Endodermal cell (in vitro differentiated cells): ENCODE measurements at regions not wholly inside any gene's neighbourhood (a gene's known extent, or its start where the extent isn't known, plus 50 kb on each side); places are given as distances from the start of the nearest gene placed in this dataset.

Experiments used
- DNase-seq: peaks from one replicate; pipeline ENCODE4 v3.0.0-alpha.2; 2017
- H3K27ac ChIP-seq: 2 replicates; pipeline ENCODE4 v1.5.1; 2013; ENCODE audit warnings: mild to moderate bottlenecking, low read depth, low read length, moderate library complexity
- H3K27me3 ChIP-seq: 2 replicates; pipeline ENCODE4 v1.6.1; 2013; ENCODE audit warnings: mild to moderate bottlenecking, low read length, moderate library complexity; ENCODE audit not compliant: insufficient read depth, control insufficient read depth, poor library complexity, severe bottlenecking
- H3K36me3 ChIP-seq: 2 replicates; pipeline ENCODE4 v1.7.0; 2013; ENCODE audit warnings: mild to moderate bottlenecking, low read length, moderate library complexity; ENCODE audit not compliant: control insufficient read depth, insufficient read depth
- H3K4me1 ChIP-seq: one replicate; pipeline ENCODE4 v1.7.0; 2013; ENCODE audit warnings: low read length; ENCODE audit not compliant: control insufficient read depth, insufficient read depth
- H3K4me3 ChIP-seq: 2 replicates; pipeline ENCODE4 v1.5.1; 2013; ENCODE audit warnings: mild to moderate bottlenecking, low read length, moderate library complexity
- H3K9ac ChIP-seq: 2 replicates; pipeline ENCODE4 v1.6.1; 2013; ENCODE audit warnings: mild to moderate bottlenecking, low read length, moderate library complexity; ENCODE audit not compliant: poor library complexity, severe bottlenecking; ENCODE audit errors: extremely low read depth
- H3K9me3 ChIP-seq: 2 replicates; pipeline ENCODE4 v1.6.1; 2013; ENCODE audit warnings: mild to moderate bottlenecking, low read length, moderate library complexity; ENCODE audit not compliant: control insufficient read depth
- H3K27ac Mint-ChIP-seq: 2 replicates; pipeline ENCODE4 v1.8.0; 2020; ENCODE audit warnings: mixed read lengths
- H3K27me3 Mint-ChIP-seq: 2 replicates; pipeline ENCODE4 v1.8.0; 2021; ENCODE audit warnings: mild to moderate bottlenecking, mixed read lengths; ENCODE audit not compliant: insufficient read depth
- H3K36me3 Mint-ChIP-seq: 2 replicates; pipeline ENCODE4 v1.8.0; 2020; ENCODE audit warnings: low read depth, mixed read lengths
- H3K4me1 Mint-ChIP-seq: 2 replicates; pipeline ENCODE4 v1.8.0; 2020; ENCODE audit warnings: mixed read lengths
- H3K4me3 Mint-ChIP-seq: 2 replicates; pipeline ENCODE4 v1.8.0; 2020; ENCODE audit warnings: mild to moderate bottlenecking, moderate library complexity, mixed read lengths
- H3K9me3 Mint-ChIP-seq: 2 replicates; pipeline ENCODE4 v1.8.0; 2020; ENCODE audit warnings: mild to moderate bottlenecking, mixed read lengths
- CTCF ChIP-seq: fragments of 200-600 bp; sonication (generic); conservative IDR thresholded peaks from 2 replicates; pipeline ENCODE4 v1.5.0; 2021; ENCODE audit warnings: antibody characterized with exemption, mild to moderate bottlenecking
- WGBS, 2 experiments: methylation state at CpG; one replicate each; pipeline versions ENCODE4 v1.1.5 to v1.1.7; 2013; ENCODE audit warnings: missing lambda C conversion rate in 2 of 2, mixed read lengths in 1 of 2; ENCODE audit not compliant: insufficient coverage in 1 of 2, insufficient read length in 1 of 2; 5-methylcytosine and 5-hydroxymethylcytosine counted together

- Histone ChIP-seq H3K36me3 (no peaks in the 10 kb centered on the region), H3K9ac (no peak overlapping the region), H3K27me3 (no peaks in the 10 kb centered on the region), H3K9me3 (no peaks in the 10 kb centered on the region), H3K27ac (no peak overlapping the region), H3K4me3 (no peak overlapping the region), H3K4me1 (peaks cover 4% of the 10 kb centered on the region)
- Mint-ChIP-seq H3K36me3 (no peaks in the 10 kb centered on the region), H3K4me1 (peaks cover 40% of the 10 kb centered on the region), H3K27ac (peak overlapping the region; percentile 79), H3K27me3 (no peaks in the 10 kb centered on the region), H3K4me3 (peak overlapping the region; percentile 13), H3K9me3 (peaks cover 26% of the 10 kb centered on the region)
- DNase-seq = peak; percentile 66
- WGBS, 2 experiments = 37% methylated on average over 5 of the region's 6 CpGs; no CpG with 5 or more reads in 1 of the 2 experiments
- TF ChIP-seq CTCF = no peak
Measured at GRCh38 chrX:137916090-137916746, 350.3 kb downstream of the ZIC3 start.

GRCh38 chrX:137926090-137926489 is 360.2 kb downstream of the ZIC3 start:
- Mint-ChIP-seq H3K4me3 (no peak overlapping the region), H3K27ac (no peak overlapping the region), H3K4me1 (peaks cover 14% of the 10 kb centered on the region), H3K27me3 (no peaks in the 10 kb centered on the region), H3K36me3 (no peaks in the 10 kb centered on the region), H3K9me3 (peaks cover 10% of the 10 kb centered on the region)
- peak; percentile 65 for DNase-seq
- no peaks in the 10 kb centered on the region for H3K36me3 ChIP-seq
- H3K27me3 ChIP-seq = no peaks in the 10 kb centered on the region
- H3K27ac ChIP-seq = no peak overlapping the region
- WGBS, 2 experiments = 23% methylated on average over 1 of the region's 1 CpG; no CpG with 5 or more reads in 1 of the 2 experiments
- H3K9ac ChIP-seq = no peak overlapping the region
- peaks cover 3% of the 10 kb centered on the region for H3K4me1 ChIP-seq
- H3K9me3 ChIP-seq = no peaks in the 10 kb centered on the region
- peak; percentile 82 for TF ChIP-seq CTCF
- H3K4me3 ChIP-seq = no peak overlapping the region

DNA sequence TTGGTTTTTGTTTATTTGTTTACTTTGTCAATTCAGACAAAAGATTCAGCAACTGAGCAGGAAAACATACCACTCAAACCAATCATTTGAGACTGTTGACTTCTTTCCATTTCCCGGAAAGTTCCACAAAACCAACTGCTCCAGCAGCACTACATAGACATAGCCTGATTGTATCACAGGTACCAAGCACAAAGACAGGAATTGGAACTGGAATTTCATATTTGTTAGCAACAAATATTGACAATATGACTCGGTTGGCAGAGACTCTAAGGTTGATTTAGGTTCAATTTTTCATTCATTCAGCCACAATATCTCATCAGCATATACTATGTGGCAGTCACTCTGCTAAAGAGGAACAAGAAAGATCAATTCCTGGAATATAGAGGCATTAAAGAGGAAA is 364.0 kb downstream of the ZIC3 start:
- Histone ChIP-seq H3K36me3 (no peaks in the 10 kb centered on the region), H3K4me1 (no peaks in the 10 kb centered on the region), H3K27me3 (no peaks in the 10 kb centered on the region), H3K9ac (no peak overlapping the region), H3K9me3 (peaks cover 12% of the 10 kb centered on the region), H3K27ac (no peak overlapping the region), H3K4me3 (no peak overlapping the region)
- WGBS, 2 experiments = 94% methylated on average over 2 of the region's 2 CpGs; no CpG with 5 or more reads in 1 of the 2 experiments
- Mint-ChIP-seq H3K27ac (no peak overlapping the region), H3K4me3 (no peak overlapping the region), H3K27me3 (no peaks in the 10 kb centered on the region), H3K36me3 (peaks cover 11% of the 10 kb centered on the region), H3K9me3 (peaks cover 38% of the 10 kb centered on the region), H3K4me1 (peaks cover 6% of the 10 kb centered on the region)
- TF ChIP-seq CTCF = no peak
- no peak for DNase-seq
